IMR-90 (cell line): ENCODE measurements at regions not wholly inside any gene's neighbourhood (a gene's known extent, or its start where the extent isn't known, plus 50 kb on each side); places are given as distances from the start of the nearest gene placed in this dataset.

Source experiments
- ATAC-seq: fragments of 200-7000 bp; cut with Tn5 transposase; 2 replicates; pipeline ENCODE4 v1.9.1; 2020; ENCODE audit warnings: low read depth, mild to moderate bottlenecking, moderate library complexity
- BruUV-seq: library from RNA; stranded (reverse); fragments of 400-500 nt; replicated peaks from 2 replicates; lab custom pipeline; 2021; lab: Mats Ljungman, UMichigan
- CTCF ChIA-PET: fragments of 300-600 bp; formaldehyde crosslinking; extraction: SDS; loops from one replicate; lab custom pipeline; 2021; ENCODE audit warnings: antibody characterized with exemption; lab: Yijun Ruan, JAX
- POLR2A ChIA-PET: fragments of 300-600 bp; sonication (Branson Sonifier 250); formaldehyde crosslinking; loops from one replicate; lab custom pipeline; 2022; ENCODE audit warnings: antibody characterized with exemption; ENCODE audit not compliant: unreplicated experiment; lab: Charles Lee
- DNase-seq: peaks from one replicate; pipeline ENCODE4 v3.0.0; 2013
- H2AFZ ChIP-seq: replicated peaks from 2 replicates; pipeline ENCODE3; 2013; ENCODE audit warnings: low read length, mild to moderate bottlenecking; ENCODE audit not compliant: poor library complexity
- H2AK5ac ChIP-seq: 2 replicates; pipeline ENCODE4 v1.6.1; 2013; ENCODE audit warnings: low read depth, low read length, inconsistent platforms
- H2AK9ac ChIP-seq: replicated peaks from 2 replicates; pipeline ENCODE3; 2013; ENCODE audit warnings: mild to moderate bottlenecking, low read depth, low read length, moderate library complexity; ENCODE audit not compliant: poor library complexity
- H2BK120ac ChIP-seq: 2 replicates; pipeline ENCODE4 v1.6.1; 2013; ENCODE audit warnings: low read depth, low read length, inconsistent platforms
- H2BK15ac ChIP-seq: 3 replicates; pipeline ENCODE4 v1.6.1; 2013; ENCODE audit warnings: low read depth, low read length, inconsistent platforms
- H2BK20ac ChIP-seq: 2 replicates; pipeline ENCODE4 v1.6.1; 2013; ENCODE audit warnings: low read depth, mild to moderate bottlenecking, inconsistent platforms, low read length, moderate library complexity
- H2BK5ac ChIP-seq: 2 replicates; pipeline ENCODE4 v1.6.1; 2013; ENCODE audit warnings: mild to moderate bottlenecking, low read depth, low read length, inconsistent platforms; ENCODE audit not compliant: poor library complexity, severe bottlenecking
- H3K14ac ChIP-seq: replicated peaks from 2 replicates; pipeline ENCODE4 v1.6.1; 2013; ENCODE audit warnings: low read depth, low read length, inconsistent platforms
- H3K18ac ChIP-seq: 2 replicates; pipeline ENCODE4 v1.6.1; 2013; ENCODE audit warnings: low read depth, low read length, control low read depth
- H3K23ac ChIP-seq: 2 replicates; pipeline ENCODE4 v1.6.1; 2013; ENCODE audit warnings: low read depth, low read length, inconsistent platforms
- H3K27ac ChIP-seq: 2 replicates; pipeline ENCODE4 v1.5.1; 2013; ENCODE audit warnings: mild to moderate bottlenecking, control low read depth, low read length; ENCODE audit not compliant: insufficient read depth
- H3K27me3 ChIP-seq: 2 replicates; pipeline ENCODE4 v1.6.1; 2013; ENCODE audit warnings: low read length; ENCODE audit not compliant: control insufficient read depth, insufficient read depth
- H3K36me3 ChIP-seq: 2 replicates; pipeline ENCODE4 v1.6.1; 2013; ENCODE audit warnings: low read length, mixed read lengths; ENCODE audit not compliant: control insufficient read depth, insufficient read depth
- H3K4ac ChIP-seq: 2 replicates; pipeline ENCODE4 v1.6.1; 2013; ENCODE audit warnings: low read depth, low read length, inconsistent platforms
- H3K4me1 ChIP-seq: 2 replicates; pipeline ENCODE4 v1.6.1; 2013; ENCODE audit warnings: low read length, mixed read lengths; ENCODE audit not compliant: control insufficient read depth, insufficient read depth
- H3K4me2 ChIP-seq: 2 replicates; pipeline ENCODE4 v1.6.1; 2013; ENCODE audit warnings: low read depth, mild to moderate bottlenecking, control low read depth, low read length, moderate library complexity
- H3K4me3 ChIP-seq: 2 replicates; pipeline ENCODE4 v1.5.1; 2013; ENCODE audit warnings: low read depth, mild to moderate bottlenecking, control low read depth, low read length, moderate library complexity; ENCODE audit not compliant: insufficient read depth
- H3K56ac ChIP-seq: 2 replicates; pipeline ENCODE4 v1.6.1; 2013; ENCODE audit warnings: low read length, inconsistent platforms; ENCODE audit not compliant: insufficient read depth; ENCODE audit errors: extremely low read depth
- H3K79me1 ChIP-seq, 2 experiments: 2 replicates each; pipeline ENCODE4 v1.6.1; 2013; ENCODE audit warnings: low read length in 2 of 2, inconsistent platforms in 1 of 2, low read depth in 1 of 2
- H3K9ac ChIP-seq: 2 replicates; pipeline ENCODE4 v1.6.1; 2013; ENCODE audit warnings: low read depth, low read length, control low read depth
- H3K9me1 ChIP-seq: 2 replicates; pipeline ENCODE4 v1.6.1; 2013; ENCODE audit warnings: low read length, inconsistent platforms; ENCODE audit not compliant: insufficient read depth
- H3K9me3 ChIP-seq: 2 replicates; pipeline ENCODE4 v1.6.1; 2013; ENCODE audit warnings: low read length; ENCODE audit not compliant: control insufficient read depth, insufficient read depth
- H4K20me1 ChIP-seq: 2 replicates; pipeline ENCODE4 v1.6.1; 2013; ENCODE audit warnings: low read length, inconsistent platforms; ENCODE audit not compliant: insufficient read depth
- H4K5ac ChIP-seq: 2 replicates; pipeline ENCODE4 v1.6.1; 2013; ENCODE audit warnings: mild to moderate bottlenecking, low read depth, low read length, control low read depth
- H4K8ac ChIP-seq, 2 experiments: 2 replicates each; pipeline ENCODE4 v1.6.1; 2013; ENCODE audit warnings: low read depth in 2 of 2, low read length in 2 of 2, control low read depth in 1 of 2, inconsistent platforms in 1 of 2
- H4K91ac ChIP-seq: 2 replicates; pipeline ENCODE4 v1.6.1; 2013; ENCODE audit warnings: low read depth, low read length, inconsistent platforms; ENCODE audit not compliant: insufficient read depth
- BHLHE40 ChIP-seq: fragments of 150-350 bp; IDR thresholded peaks from 2 replicates; pipeline ENCODE4 v1.6.1; 2016; ENCODE audit warnings: mild to moderate bottlenecking, low read depth, low read length
- CEBPB ChIP-seq: IDR thresholded peaks from 2 replicates; pipeline ENCODE4 v1.6.1; 2012; ENCODE audit warnings: low read depth, low read length, improper control_type of control experiment
- CHD1 ChIP-seq: IDR thresholded peaks from 2 replicates; pipeline ENCODE4 v1.6.1; 2012; ENCODE audit warnings: low read depth, low read length, improper control_type of control experiment
- CTCF ChIP-seq: conservative IDR thresholded peaks from 2 replicates; pipeline ENCODE4 v1.5.1; 2012; ENCODE audit warnings: mild to moderate bottlenecking, low read depth, low read length, improper control_type of control experiment
- ELK1 ChIP-seq: fragments of 150-350 bp; IDR thresholded peaks from 2 replicates; pipeline ENCODE4 v1.6.1; 2016; ENCODE audit warnings: low read depth, mild to moderate bottlenecking, low read length, moderate library complexity, borderline replicate concordance
- FOS ChIP-seq: fragments of 150-350 bp; IDR thresholded peaks from 2 replicates; pipeline ENCODE4 v1.6.1; 2016; ENCODE audit warnings: low read depth, low read length
- MAFK ChIP-seq: IDR thresholded peaks from 2 replicates; pipeline ENCODE4 v1.6.1; 2012; ENCODE audit warnings: low read depth, low read length, improper control_type of control experiment
- MAZ ChIP-seq: IDR thresholded peaks from 2 replicates; pipeline ENCODE4 v1.6.1; 2012; ENCODE audit warnings: low read depth, mild to moderate bottlenecking, low read length, improper control_type of control experiment, moderate library complexity, borderline replicate concordance
- MXI1 ChIP-seq: IDR thresholded peaks from 2 replicates; pipeline ENCODE4 v1.6.1; 2012; ENCODE audit warnings: low read depth, mild to moderate bottlenecking, low read length, moderate library complexity, borderline replicate concordance
- NFE2L2 ChIP-seq: fragments of 150-350 bp; IDR thresholded peaks from 2 replicates; pipeline ENCODE4 v1.6.1; 2016; ENCODE audit warnings: low read depth, mild to moderate bottlenecking, low read length
- POLR2A ChIP-seq: IDR thresholded peaks from 2 replicates; pipeline ENCODE4 v1.6.1; 2012; ENCODE audit warnings: mild to moderate bottlenecking, low read depth, low read length
- RAD21 ChIP-seq: IDR thresholded peaks from 2 replicates; pipeline ENCODE4 v1.6.1; 2012; ENCODE audit warnings: low read length, improper control_type of control experiment
- RCOR1 ChIP-seq: IDR thresholded peaks from 2 replicates; pipeline ENCODE4 v1.6.1; 2012; ENCODE audit warnings: mild to moderate bottlenecking, low read length, improper control_type of control experiment; ENCODE audit not compliant: insufficient replicate concordance
- RFX5 ChIP-seq: IDR thresholded peaks from 2 replicates; pipeline ENCODE4 v1.8.0; 2012; ENCODE audit warnings: low read depth, mild to moderate bottlenecking, low read length, moderate library complexity
- SMC3 ChIP-seq: fragments of 150-350 bp; IDR thresholded peaks from 2 replicates; pipeline ENCODE4 v1.6.1; 2016; ENCODE audit warnings: low read depth, mild to moderate bottlenecking, antibody characterized with exemption, low read length, moderate library complexity
- USF2 ChIP-seq: fragments of 150-350 bp; IDR thresholded peaks from 2 replicates; pipeline ENCODE4 v1.6.1; 2017; ENCODE audit warnings: mild to moderate bottlenecking, antibody characterized with exemption, low read length, low read depth
- WGBS, 2 experiments: methylation state at CpG; one replicate each; pipeline versions ENCODE4 v1.1.5 to v1.1.7; 2013; ENCODE audit warnings: missing lambda C conversion rate in 2 of 2; ENCODE audit not compliant: insufficient read length in 1 of 2; ENCODE audit errors: extremely low coverage in 2 of 2; 5-methylcytosine and 5-hydroxymethylcytosine counted together
- dilution Hi-C: fragments of 300-500 bp; cut with HindIII; formaldehyde crosslinking; loops from one replicate; pipeline ENCODE4 v1.14.3; 2018; ENCODE audit warnings: low sequenced_read_pairs; ENCODE audit not compliant: unreplicated experiment
- in situ Hi-C: fragments of 300-500 bp; cut with MboI; formaldehyde crosslinking; loops from 3 replicates; pipeline ENCODE4 v1.14.3; 2019; ENCODE audit warnings: low sequenced_read_pairs, inconsistent platforms, mixed read lengths
- intact Hi-C: fragments of 100-400 bp; cut with micrococcal nuclease; formaldehyde crosslinking; loops from 2 replicates; pipeline ENCODE4 v1.10.0; 2022

- TF ChIP-seq NFE2L2 (no peak), MXI1 (no peak), SMC3 (no peak), CTCF (no peak), FOS (no peak), POLR2A (no peak), RAD21 (no peak), RCOR1 (no peak), CHD1 (no peak), MAFK (no peak), BHLHE40 (no peak), ELK1 (no peak), MAZ (no peak), CEBPB (no peak), RFX5 (no peak), USF2 (no peak)
- H3K79me1 ChIP-seq = no peaks in the 10 kb centered on the region
- no peaks in the 10 kb centered on the region for H3K36me3 ChIP-seq
- H3K27ac ChIP-seq = no peak overlapping the region
- no peak overlapping the region for H2BK15ac ChIP-seq
- CTCF ChIA-PET = interaction anchor here (0.7 kb wide), 1 partner anchor 154 kb away, joined by 3 read pairs; no protein-coding TSS in a partner anchor
- no peak overlapping the region for H4K5ac ChIP-seq
- WGBS, 2 experiments = no CpG with 5 or more reads among the region's 5 CpGs
- H3K9me3 ChIP-seq = no peaks in the 10 kb centered on the region
- POLR2A ChIA-PET = no interaction called here
- DNase-seq (no peak), ATAC-seq (no peak)
- no peak overlapping the region for H3K9ac ChIP-seq
- no peak overlapping the region for H4K8ac ChIP-seq
- no peak overlapping the region for H3K4me3 ChIP-seq
- in situ Hi-C loops = no loop called here
- no peak overlapping the region for H3K4me2 ChIP-seq
- no peak overlapping the region for H3K14ac ChIP-seq
- dilution Hi-C loops = no loop called here
- H2AK5ac ChIP-seq = no peak overlapping the region
- H2AK9ac ChIP-seq = no peak overlapping the region
- no peak overlapping the region for H3K4ac ChIP-seq
- H3K23ac ChIP-seq = no peak overlapping the region
- H3K4me1 ChIP-seq = no peaks in the 10 kb centered on the region
- H3K56ac ChIP-seq = no peak overlapping the region
- no peak overlapping the region for H2BK5ac ChIP-seq
- no peak overlapping the region for H2AFZ ChIP-seq
- H2BK20ac ChIP-seq = no peak overlapping the region
- no peak overlapping the region for H3K18ac ChIP-seq
- H4K91ac ChIP-seq = no peak overlapping the region
- no peaks in the 10 kb centered on the region for H4K20me1 ChIP-seq
- intact Hi-C loops = no loop called here
- no peak overlapping the region for H2BK120ac ChIP-seq
- H3K27me3 ChIP-seq = no peaks in the 10 kb centered on the region
- no TSS peak for BruUV-seq
- no peaks in the 10 kb centered on the region for H3K9me1 ChIP-seq
These were observed 108.5 kb upstream of the CMC1 start for GRCh38 chr3:28132941-28133340.
